GM10266 (cell line): ENCODE measurements at regions not wholly inside any gene's neighbourhood (a gene's known extent, or its start where the extent isn't known, plus 50 kb on each side); places are given as distances from the start of the nearest gene placed in this dataset.
"Not testable (repeated sequence)": the region's sequence is repeated elsewhere in the genome, so short reads cannot be mapped to it uniquely, and the experiment has no call there.

ENCODE experiments used
- DNase-seq: peaks from one replicate; pipeline ENCODE4 v3.0.0; 2012; ENCODE audit errors: extremely low spot score
- TF ChIP-seq, protein P1 (sequence below): IDR thresholded peaks from 2 replicates; pipeline ENCODE4 v1.5.1; 2012; ENCODE audit warnings: mild to moderate bottlenecking, low read depth; ENCODE audit not compliant: control insufficient read depth, insufficient read depth; ENCODE audit errors: missing control alignments

- DNase-seq = no peak
- TF ChIP-seq, protein P1, sequence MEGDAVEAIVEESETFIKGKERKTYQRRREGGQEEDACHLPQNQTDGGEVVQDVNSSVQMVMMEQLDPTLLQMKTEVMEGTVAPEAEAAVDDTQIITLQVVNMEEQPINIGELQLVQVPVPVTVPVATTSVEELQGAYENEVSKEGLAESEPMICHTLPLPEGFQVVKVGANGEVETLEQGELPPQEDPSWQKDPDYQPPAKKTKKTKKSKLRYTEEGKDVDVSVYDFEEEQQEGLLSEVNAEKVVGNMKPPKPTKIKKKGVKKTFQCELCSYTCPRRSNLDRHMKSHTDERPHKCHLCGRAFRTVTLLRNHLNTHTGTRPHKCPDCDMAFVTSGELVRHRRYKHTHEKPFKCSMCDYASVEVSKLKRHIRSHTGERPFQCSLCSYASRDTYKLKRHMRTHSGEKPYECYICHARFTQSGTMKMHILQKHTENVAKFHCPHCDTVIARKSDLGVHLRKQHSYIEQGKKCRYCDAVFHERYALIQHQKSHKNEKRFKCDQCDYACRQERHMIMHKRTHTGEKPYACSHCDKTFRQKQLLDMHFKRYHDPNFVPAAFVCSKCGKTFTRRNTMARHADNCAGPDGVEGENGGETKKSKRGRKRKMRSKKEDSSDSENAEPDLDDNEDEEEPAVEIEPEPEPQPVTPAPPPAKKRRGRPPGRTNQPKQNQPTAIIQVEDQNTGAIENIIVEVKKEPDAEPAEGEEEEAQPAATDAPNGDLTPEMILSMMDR = no peak
Measured at GRCh38 chr3:21020043-21020442, 731.0 kb downstream of the ZNF385D start.

DNA sequence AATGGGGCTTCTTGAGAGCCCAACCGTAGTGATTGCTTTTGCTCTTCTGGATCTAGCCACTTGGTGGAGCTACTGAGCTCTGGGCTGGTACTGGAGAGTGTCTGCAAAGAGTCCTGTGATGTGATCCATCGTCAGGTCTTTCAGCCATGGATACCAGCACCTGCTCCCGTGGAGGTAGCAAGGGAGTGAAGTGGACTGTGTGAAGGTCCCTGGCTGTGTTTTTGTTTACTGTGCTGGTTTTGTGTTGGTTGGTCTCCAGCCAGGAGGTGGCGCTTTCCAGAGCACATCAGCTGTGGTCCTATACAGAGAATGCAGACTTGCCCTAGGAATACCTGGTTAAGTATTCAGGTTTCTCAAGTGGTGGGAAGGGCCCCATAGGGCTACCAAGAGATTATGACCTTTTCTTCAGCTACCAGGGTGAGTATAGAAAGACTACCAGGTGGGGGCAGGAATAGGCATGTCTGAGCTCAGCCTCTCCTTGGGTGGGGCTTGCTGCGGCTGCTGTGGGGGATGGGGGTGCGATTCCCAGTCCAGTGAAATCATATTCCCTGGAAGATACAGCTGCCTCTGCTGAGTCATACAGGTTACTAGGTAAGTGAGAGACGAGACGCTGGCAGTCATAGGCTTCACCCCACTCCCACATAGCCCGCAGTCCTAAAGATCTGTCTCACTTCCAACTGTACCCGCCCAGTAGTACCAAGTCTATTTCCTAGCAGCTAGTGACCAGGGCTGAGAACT is 733.7 kb downstream of the ZNF385D start:
- TF ChIP-seq, protein P1 = peak; percentile 12
- no peak for DNase-seq

DNA sequence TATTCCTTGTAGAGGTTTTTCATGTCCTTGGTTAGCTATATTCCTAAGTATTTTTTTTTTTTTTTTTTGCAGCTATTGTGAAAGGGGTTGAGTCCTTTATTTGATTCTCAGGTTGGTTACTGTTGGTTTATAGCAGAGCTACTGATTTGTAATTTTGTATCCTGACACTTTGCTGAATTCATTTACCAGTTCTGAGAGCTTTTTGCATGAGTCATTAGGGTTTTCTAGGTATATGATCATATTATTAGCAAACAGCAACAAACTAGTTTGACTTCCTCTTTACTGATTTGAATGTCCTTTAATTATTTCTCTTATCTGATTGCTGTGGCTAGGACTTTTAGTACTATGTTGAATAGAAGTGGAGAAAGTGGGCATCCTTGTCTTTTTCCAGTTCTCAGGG is 737.4 kb downstream of the ZNF385D start:
- no peak for DNase-seq
- TF ChIP-seq, protein P1 = no peak

GRCh38 chr3:20999661-21000060 is 751.3 kb downstream of the ZNF385D start:
- TF ChIP-seq, protein P1 = no peak
- DNase-seq = no peak

- no peak for DNase-seq
- TF ChIP-seq, protein P1 = no peak
Measured at GRCh38 chr3:20997183-20997582, 753.8 kb downstream of the ZNF385D start.

DNA sequence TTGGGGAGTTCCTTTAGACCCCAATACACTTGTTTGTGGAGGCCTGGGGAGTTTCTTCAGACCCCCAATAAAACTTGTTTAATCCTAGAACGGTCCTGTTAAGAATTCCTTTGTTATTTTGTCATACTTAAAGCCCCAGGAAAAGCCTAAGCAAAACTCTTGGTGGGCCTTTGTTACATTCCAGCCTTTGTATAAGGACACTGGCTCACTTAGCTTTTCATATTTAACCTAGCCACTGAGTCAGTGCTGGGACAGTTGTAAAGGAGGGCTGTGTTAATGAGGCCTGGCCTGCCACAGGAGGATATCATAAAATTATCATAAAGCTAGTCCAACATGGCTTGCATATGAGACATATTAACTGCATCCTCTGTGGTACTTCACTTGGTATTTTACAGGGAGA is 760.1 kb downstream of the ZNF385D start:
- DNase-seq = no peak

GRCh38 chr3:20989653-20990052 is 761.4 kb downstream of the ZNF385D start:
- DNase-seq = not testable (repeated sequence)

More for the DNA sequence above, 760.1 kb downstream of the ZNF385D start:
- TF ChIP-seq, protein P1 = no peak
